Colonic mucosa (tissue), 4 donors: ENCODE measurements at regions not wholly inside any gene's neighbourhood (a gene's known extent, or its start where the extent isn't known, plus 50 kb on each side); places are given as distances from the start of the nearest gene placed in this dataset.
"Not testable (repeated sequence)": the region's sequence is repeated elsewhere in the genome, so short reads cannot be mapped to it uniquely, and the experiment has no call there.

ENCODE experiments used
- DNase-seq: peaks from one replicate; pipeline ENCODE4 v3.0.0-alpha.2; 2020
- H3K27ac ChIP-seq: fragments of 200-600 bp; one replicate; pipeline ENCODE4 v1.8.0; 2021
- H3K27me3 ChIP-seq: fragments of 200-600 bp; one replicate; pipeline ENCODE4 v1.8.0; 2021
- H3K36me3 ChIP-seq: fragments of 200-600 bp; one replicate; pipeline ENCODE4 v1.8.0; 2021
- H3K4me1 ChIP-seq: fragments of 200-600 bp; one replicate; pipeline ENCODE4 v1.8.0; 2021; ENCODE audit warnings: mild to moderate bottlenecking
- H3K4me3 ChIP-seq: fragments of 200-600 bp; one replicate; pipeline ENCODE4 v1.8.0; 2021
- H3K9ac ChIP-seq, 2 donors: one replicate each; pipeline ENCODE4 v1.7.0; 2013; ENCODE audit warnings: control low read depth in 2 of 2, low read depth in 2 of 2, low read length in 2 of 2
- H3K9me3 ChIP-seq: fragments of 200-600 bp; one replicate; pipeline ENCODE4 v1.8.0; 2021
- CTCF ChIP-seq: fragments of 200-600 bp; IDR thresholded peaks from one replicate; pipeline ENCODE4 v1.8.0; 2022; ENCODE audit warnings: antibody characterized with exemption, mild to moderate bottlenecking
- intact Hi-C: fragments of 100-400 bp; cut with DNase I; formaldehyde crosslinking; loops from one replicate; pipeline ENCODE4 v1.14.1; 2022
- donor health status: healthy.
- donor health status: DM: no; HTN: no; CAD: no.
- donor health status: DM: no; HTN: no; CAD: no.

GRCh38 chr2:64808754-64809153 lies 155.0 kb upstream of the SERTAD2 start:
- H3K9ac ChIP-seq: no peak overlapping the region
- no peaks in the 10 kb centered on the region for H3K36me3 ChIP-seq
- H3K27me3 ChIP-seq: no peaks in the 10 kb centered on the region
- H3K27ac ChIP-seq: no peak overlapping the region
- no peaks in the 10 kb centered on the region for H3K4me1 ChIP-seq
- no peak overlapping the region for H3K4me3 ChIP-seq
- H3K9me3 ChIP-seq: no peaks in the 10 kb centered on the region
- intact Hi-C loops: no loop called here
- no peak for TF ChIP-seq CTCF
- DNase-seq: no peak

DNA sequence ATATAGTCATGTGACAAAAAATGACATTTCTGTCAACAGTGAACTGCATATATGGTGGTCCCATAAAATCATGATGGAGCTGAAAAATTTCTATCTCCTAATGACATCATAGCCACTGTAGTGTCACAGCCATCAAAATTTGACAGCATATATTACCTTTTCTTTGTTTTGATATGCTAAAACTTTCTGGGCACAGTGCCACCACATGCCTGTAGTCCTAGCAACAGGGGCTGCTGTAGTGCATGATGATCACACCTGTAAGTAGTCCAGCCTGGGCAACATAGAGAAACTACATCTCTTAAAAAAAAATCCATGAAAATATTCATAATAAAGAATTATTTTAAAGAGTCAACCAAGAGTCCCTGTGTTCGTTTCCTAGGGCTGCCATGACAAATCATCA lies 155.5 kb upstream of the SERTAD2 start:
- no peak overlapping the region for H3K27ac ChIP-seq
- H3K27me3 ChIP-seq: no peaks in the 10 kb centered on the region
- intact Hi-C loops: no loop called here
- no peaks in the 10 kb centered on the region for H3K4me1 ChIP-seq
- no peak overlapping the region for H3K4me3 ChIP-seq
- no peaks in the 10 kb centered on the region for H3K9me3 ChIP-seq
- no peaks in the 10 kb centered on the region for H3K36me3 ChIP-seq
- H3K9ac ChIP-seq: no peak overlapping the region
- DNase-seq: no peak
- no peak for TF ChIP-seq CTCF

DNA sequence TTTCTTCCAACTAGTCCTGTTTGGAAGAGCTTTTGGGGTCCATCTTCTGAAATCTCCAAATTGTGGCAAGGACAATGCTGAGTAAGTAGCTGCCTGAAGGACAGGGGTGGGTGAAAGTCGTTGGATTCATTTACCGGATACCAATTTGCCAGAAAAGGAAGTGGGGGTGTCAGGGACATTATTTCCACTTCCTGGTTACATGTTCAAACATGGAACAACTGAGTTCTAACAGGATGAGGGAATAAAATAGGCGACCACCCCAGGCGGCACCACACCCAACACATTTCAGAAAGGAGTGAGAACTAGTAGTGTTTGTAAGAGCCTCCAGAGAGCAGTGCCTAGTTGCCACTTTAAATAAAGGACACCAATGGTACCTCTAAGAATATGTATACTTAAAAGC lies 158.6 kb upstream of the SERTAD2 start:
- TF ChIP-seq CTCF: no peak
- no peak overlapping the region for H3K9ac ChIP-seq
- H3K27ac ChIP-seq: no peak overlapping the region
- no peaks in the 10 kb centered on the region for H3K4me1 ChIP-seq
- H3K4me3 ChIP-seq: no peak overlapping the region
- DNase-seq: no peak
- no peaks in the 10 kb centered on the region for H3K36me3 ChIP-seq
- intact Hi-C loops: no loop called here
- H3K27me3 ChIP-seq: no peaks in the 10 kb centered on the region
- H3K9me3 ChIP-seq: no peaks in the 10 kb centered on the region

GRCh38 chr2:64814007-64814406 lies 160.3 kb upstream of the SERTAD2 start:
- no peaks in the 10 kb centered on the region for H3K4me1 ChIP-seq
- no peak overlapping the region for H3K27ac ChIP-seq
- TF ChIP-seq CTCF: no peak
- no peak overlapping the region for H3K4me3 ChIP-seq
- H3K36me3 ChIP-seq: no peaks in the 10 kb centered on the region
- H3K9me3 ChIP-seq: no peaks in the 10 kb centered on the region
- intact Hi-C loops: no loop called here
- no peak overlapping the region for H3K9ac ChIP-seq
- DNase-seq: no peak
- H3K27me3 ChIP-seq: no peaks in the 10 kb centered on the region

DNA sequence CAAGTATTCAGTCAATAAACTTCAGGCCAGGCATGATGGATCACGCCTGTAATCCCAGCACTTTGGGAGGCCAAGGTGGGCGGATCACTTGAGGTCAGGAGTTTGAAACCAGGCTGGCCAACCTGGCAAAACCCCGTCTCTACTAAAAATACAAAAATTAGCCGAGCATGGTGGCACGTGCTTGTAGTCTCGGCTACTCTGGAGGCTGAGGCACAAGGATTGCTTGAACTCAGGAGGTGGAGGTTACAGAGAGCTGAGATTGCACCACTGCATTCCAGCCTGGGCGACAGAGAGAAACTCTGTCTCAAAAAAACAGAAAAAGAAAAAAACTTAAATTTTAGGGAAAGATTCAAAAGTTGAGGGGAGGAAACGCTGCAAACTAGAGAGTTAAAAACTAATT lies 162.8 kb upstream of the SERTAD2 start:
- H3K4me1 ChIP-seq, H3K36me3 ChIP-seq, H3K9me3 ChIP-seq, H3K9ac ChIP-seq, DNase-seq, H3K27me3 ChIP-seq, H3K4me3 ChIP-seq, intact Hi-C loops, H3K27ac ChIP-seq: not testable (repeated sequence)

DNA sequence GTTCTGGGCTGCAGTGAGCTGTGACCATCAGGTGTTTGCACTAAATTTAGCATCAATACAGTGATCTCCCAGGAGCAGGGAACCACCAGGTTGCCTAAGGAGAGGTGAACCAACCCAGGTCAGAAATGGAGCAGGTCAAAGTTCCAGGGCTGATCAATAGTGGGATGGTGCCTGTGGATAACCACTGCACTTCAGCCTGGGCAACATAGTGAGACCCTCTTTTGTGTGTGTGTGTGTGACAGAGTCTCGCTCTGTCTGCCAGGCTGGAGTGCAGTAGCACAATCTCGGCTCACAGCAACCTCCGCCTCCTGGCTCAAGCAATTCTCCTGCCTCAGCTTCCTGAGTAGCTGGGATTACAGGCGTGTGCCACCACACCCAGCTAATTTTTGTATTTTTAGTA lies 163.7 kb upstream of the SERTAD2 start:
- H3K36me3 ChIP-seq: no peaks in the 10 kb centered on the region
- H3K9me3 ChIP-seq: no peaks in the 10 kb centered on the region
- H3K27me3 ChIP-seq: no peaks in the 10 kb centered on the region
- DNase-seq: no peak
- no peak overlapping the region for H3K4me3 ChIP-seq
- H3K27ac ChIP-seq: no peak overlapping the region
- intact Hi-C loops: no loop called here
- TF ChIP-seq CTCF: no peak
- no peaks in the 10 kb centered on the region for H3K4me1 ChIP-seq
- H3K9ac ChIP-seq: no peak overlapping the region
